ENCODE measurements at regions not wholly inside any gene's neighbourhood (a gene's known extent, or its start where the extent isn't known, plus 50 kb on each side); places are given as distances from the start of the nearest gene placed in this dataset.

- DNase-seq = no peak
These were observed 960.3 kb upstream of the TMEM132C start for GRCh38 chr12:127306604-127307215.

- no peak for DNase-seq
These were observed 959.4 kb upstream of the TMEM132C start for GRCh38 chr12:127307528-127307927.

DNA sequence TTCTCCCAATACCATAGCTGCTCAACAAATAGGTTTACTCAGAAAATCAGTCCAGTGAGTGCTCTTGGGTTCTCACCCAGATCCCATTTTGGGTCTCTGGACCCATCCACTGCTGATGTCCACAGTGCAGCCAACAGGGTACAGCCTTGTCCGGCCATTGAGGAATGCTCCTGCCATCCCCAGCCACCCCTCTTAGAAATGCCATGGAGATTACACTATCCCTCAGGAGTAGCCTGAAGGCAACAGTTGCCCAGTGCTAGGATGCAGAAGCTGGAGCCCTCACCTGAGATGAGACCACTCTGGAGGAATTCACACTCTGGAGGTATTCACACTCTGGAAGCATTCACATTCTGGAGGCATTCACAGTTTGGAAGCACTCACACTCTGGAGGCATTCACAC lies 958.8 kb upstream of the TMEM132C start:
- no peak for DNase-seq

DNA sequence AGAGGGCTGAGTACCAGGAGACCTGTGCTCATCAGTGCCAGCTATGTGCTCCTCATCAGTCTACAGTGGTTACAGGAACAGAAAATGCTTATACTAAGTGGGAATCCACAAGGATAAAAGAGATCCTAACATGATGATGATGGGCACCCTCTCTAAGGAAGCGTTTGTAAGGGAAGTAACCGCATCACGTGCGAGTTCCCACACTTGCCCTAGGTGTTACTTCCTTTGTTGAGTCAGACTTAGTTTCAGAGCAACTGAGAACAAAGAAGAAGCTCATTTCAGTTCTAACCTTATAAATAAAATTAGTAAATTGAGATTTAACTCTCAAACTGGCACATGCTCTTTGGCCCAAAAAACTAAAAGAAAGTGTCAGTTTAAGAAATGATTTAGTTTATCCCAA lies 956.4 kb upstream of the TMEM132C start:
- DNase-seq = no peak

- no peak for DNase-seq
These were observed 955.1 kb upstream of the TMEM132C start for GRCh38 chr12:127311720-127312364.

GRCh38 chr12:127324681-127325080 lies 942.3 kb upstream of the TMEM132C start:
- DNase-seq = no peak

- no peak for DNase-seq
These were observed 939.0 kb upstream of the TMEM132C start for GRCh38 chr12:127327986-127328385.

DNA sequence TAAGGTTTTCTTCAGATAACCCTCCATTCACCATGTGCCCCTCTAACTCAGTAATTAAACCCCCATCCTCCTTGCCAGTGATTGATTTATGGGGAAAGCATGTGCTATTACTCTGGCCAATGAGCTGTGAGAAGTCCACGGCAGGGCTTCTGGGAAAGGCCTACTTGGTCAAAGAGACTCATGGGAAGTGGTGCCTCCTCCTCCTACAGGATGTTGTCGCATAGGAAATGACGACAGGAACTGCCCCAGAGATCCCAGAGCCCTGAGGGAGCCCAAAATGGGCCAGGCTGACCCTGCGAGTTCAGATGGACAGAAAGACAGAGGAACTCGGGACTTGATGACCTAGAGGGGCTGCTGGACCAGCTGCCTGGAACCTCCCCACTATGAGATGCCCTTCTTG lies 938.1 kb upstream of the TMEM132C start:
- DNase-seq = no peak

- DNase-seq = no peak
These were observed 932.6 kb upstream of the TMEM132C start for GRCh38 chr12:127334365-127334764.

- DNase-seq = no peak
These were observed 931.9 kb upstream of the TMEM132C start for GRCh38 chr12:127334912-127335644.

DNA sequence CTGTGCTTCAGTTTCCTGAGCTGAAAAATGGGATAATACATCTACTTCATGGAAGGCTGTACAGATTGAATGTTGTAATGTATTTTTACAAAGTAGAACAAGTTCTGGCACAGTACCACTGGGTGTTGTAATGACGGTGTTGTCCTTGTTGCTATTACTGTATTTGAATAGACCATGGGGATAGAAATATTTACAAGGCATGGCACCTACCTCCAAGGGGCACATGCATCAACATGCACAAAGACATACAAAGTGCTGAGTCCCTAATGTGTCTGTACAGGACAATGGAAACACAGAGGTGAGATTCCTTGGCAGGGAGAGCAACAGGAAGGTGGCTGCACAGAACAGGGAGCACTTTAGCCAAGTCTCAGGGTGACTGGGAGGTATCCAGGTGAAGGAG lies 930.6 kb upstream of the TMEM132C start:
- DNase-seq = no peak

- no peak for DNase-seq
These were observed 927.9 kb upstream of the TMEM132C start for GRCh38 chr12:127339065-127339464.

GRCh38 chr12:127340381-127340780 lies 926.6 kb upstream of the TMEM132C start:
- no peak for DNase-seq

- DNase-seq = no peak
These were observed 924.1 kb upstream of the TMEM132C start for GRCh38 chr12:127342861-127343260.

DNA sequence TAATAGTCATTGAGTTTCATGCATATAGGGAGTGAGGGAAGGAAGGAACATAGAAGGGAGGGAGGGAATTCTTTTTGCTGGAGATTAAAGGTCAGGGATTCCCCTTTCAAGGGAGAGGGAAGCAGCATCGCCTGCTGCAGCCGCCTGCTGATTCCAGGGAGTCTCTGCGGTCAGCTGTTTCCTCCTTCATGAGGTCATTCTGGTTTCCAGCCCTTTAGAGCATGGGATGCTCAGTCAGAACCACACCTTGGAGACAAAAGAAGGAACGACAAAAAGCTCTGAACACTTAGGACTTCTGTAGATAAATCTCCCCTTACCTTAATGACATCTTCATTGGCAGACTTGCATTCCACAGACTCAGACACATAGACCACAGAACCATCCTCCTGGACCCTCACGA lies 923.0 kb upstream of the TMEM132C start:
- no peak for DNase-seq

DNA sequence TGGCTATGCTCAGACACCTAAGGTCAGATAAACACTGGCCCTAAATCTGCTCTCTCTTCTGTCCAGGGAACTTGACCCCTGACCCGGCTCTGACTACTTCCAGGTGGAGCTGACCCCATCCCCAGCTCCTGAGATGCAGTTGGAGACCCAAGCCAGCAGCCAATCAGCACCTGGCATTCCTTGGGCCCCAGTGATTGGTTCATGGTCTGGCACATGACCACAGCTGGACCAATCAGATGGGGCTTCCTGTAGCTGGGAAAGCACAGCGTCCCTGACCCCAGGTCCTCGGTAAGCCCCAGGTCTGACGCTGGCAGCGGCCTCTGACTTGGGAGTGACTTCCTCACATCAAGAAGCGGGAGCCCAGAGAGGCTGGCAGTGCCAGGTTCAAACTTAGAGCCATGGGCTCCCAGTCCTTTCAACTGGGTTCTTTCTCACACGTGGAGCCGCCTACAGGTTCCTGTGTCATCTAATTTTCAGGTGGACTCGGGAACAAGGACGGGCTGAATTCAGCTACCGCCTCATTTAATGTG lies 915.4 kb upstream of the TMEM132C start:
- no peak for DNase-seq

GRCh38 chr12:127355061-127355841 lies 911.7 kb upstream of the TMEM132C start:
- no peak for DNase-seq

DNA sequence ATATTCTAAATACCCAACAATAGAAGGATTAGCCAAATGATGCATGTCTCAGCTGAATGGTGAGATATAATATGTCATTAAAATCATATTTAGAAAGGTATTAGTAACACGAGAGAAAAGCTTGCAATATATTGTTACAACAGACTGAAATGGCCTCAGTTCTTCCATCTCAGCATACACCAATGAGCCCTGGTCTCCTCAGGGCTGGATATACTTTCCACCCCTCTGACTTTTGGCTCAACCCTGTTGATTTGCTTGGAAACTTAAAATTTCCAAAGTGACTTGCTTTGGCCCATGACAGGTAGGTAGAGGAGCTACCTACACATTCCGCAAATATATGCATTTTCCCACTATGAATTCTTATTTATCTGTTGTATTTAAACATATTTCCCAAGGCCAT lies 908.1 kb upstream of the TMEM132C start:
- no peak for DNase-seq

DNA sequence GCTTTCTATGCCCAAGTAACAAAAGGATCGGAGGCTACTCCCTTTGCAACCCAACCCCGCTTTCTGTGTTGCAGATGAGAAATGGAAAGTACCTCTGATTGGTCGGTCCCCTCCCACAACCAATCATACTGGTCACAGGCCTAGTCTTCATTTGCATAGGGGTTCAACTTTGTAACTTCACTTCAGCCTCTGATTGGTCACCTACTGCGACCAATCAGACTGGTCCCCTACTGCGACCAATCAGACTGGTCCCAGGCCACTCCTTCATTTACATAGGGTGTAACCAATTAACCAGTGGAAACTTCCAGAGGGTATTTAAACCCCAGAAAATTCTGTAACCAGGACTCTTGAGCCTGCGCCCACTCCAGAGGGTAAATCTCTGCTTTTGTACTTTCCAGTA lies 906.4 kb upstream of the TMEM132C start:
- no peak for DNase-seq

- no peak for DNase-seq
These were observed 904.8 kb upstream of the TMEM132C start for GRCh38 chr12:127362121-127362520.

DNA sequence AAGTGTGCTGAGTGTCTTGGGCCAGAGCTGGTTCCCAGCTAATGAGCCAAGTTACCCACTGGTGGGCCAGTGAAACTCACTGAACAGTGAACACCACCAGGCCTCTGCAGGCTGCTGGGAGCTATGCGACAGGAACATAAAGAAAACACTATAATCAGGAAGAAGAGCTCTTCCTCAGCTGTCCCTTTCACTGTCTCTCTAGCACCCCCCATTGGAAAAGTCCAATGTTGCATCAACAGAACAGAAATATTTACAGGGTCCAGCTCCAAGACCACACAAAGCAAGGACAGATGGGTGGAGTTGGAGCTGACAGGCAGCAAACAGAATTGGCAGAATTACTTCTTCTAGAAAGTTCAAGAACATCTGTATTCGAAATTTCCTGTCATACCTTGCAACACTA lies 903.6 kb upstream of the TMEM132C start:
- no peak for DNase-seq

DNA sequence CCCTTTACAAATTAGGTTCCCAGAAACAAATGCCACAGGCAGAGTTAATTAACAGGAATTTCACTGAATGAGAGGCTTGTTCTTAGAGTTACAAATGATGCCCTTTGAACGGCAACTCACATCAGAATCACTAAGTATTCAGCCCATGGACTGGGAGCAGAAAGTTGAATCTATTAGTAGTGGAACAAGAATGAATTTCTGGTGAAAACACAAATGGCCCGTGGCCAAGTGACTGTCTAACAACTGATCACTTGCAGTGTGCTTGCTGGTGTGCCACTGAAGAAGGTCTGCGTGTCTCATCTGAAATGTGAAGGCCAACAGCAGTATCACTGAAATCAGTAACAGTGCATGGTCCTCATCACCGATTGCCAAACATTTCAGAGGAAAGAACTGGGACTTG lies 893.4 kb upstream of the TMEM132C start:
- DNase-seq = no peak

DNA sequence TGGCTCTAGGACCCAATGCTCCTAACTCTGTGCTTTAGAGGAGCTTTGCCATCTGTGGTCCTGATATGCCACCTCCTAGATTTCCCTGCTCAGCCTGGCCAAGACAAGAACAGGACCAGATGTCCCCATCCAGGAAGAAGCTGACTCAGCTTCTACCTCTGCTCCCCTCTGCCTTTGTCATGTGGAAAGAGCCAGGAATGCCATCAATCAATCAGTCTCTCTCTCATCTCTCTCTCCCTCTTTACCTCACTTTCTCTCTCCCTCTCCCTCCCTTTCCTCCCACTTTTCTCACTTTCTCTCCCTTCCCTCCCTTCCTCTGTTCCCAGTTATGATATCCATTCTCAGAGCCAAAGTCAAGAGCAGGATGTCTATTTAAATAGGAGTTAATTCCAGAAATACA lies 892.5 kb upstream of the TMEM132C start:
- no peak for DNase-seq

All from left kidney (tissue), 1 donor.